GM23338 (cell line): ENCODE measurements at regions not wholly inside any gene's neighbourhood (a gene's known extent, or its start where the extent isn't known, plus 50 kb on each side); places are given as distances from the start of the nearest gene placed in this dataset.

Experiments
- ATAC-seq: fragments of 200-7000 bp; cut with Tn5 transposase; 3 replicates; pipeline ENCODE4 v1.9.1; 2020
- DNase-seq: peaks from one replicate; pipeline ENCODE4 v3.0.0-alpha.2; 2015; ENCODE audit warnings: low spot score
- H2AFZ ChIP-seq: fragments of 200-600 bp; sonication (generic); 2 replicates; pipeline ENCODE4 v1.8.0; 2016; ENCODE audit warnings: antibody characterized with exemption, mild to moderate bottlenecking, moderate library complexity
- H3F3A ChIP-seq: fragments of 200-600 bp; sonication (generic); replicated peaks from 2 replicates; pipeline ENCODE4 v1.8.0; 2017; ENCODE audit warnings: antibody characterized with exemption, mixed run types, low read depth
- H3K27ac ChIP-seq: fragments of 200-600 bp; sonication (generic); 2 replicates; pipeline ENCODE4 v1.6.1; 2016; ENCODE audit warnings: low read depth
- H3K27me3 ChIP-seq: fragments of 200-600 bp; sonication (generic); 2 replicates; pipeline ENCODE4 v1.8.0; 2016; ENCODE audit warnings: mild to moderate bottlenecking, mixed run types, moderate library complexity; ENCODE audit not compliant: insufficient read depth
- H3K36me3 ChIP-seq: fragments of 200-600 bp; sonication (generic); 2 replicates; pipeline ENCODE4 v1.8.0; 2016; ENCODE audit warnings: mild to moderate bottlenecking; ENCODE audit not compliant: insufficient read depth
- H3K4me1 ChIP-seq: fragments of 200-600 bp; sonication (generic); 2 replicates; pipeline ENCODE4 v1.8.0; 2016; ENCODE audit warnings: mild to moderate bottlenecking, moderate library complexity; ENCODE audit not compliant: insufficient read depth
- H3K4me2 ChIP-seq: fragments of 200-600 bp; sonication (generic); 2 replicates; pipeline ENCODE4 v1.7.1; 2017; ENCODE audit warnings: mixed run types
- H3K4me3 ChIP-seq: fragments of 200-600 bp; sonication (generic); 2 replicates; pipeline ENCODE4 v1.6.1; 2016; ENCODE audit warnings: mixed run types
- H3K79me2 ChIP-seq: fragments of 200-600 bp; sonication (generic); replicated peaks from 2 replicates; pipeline ENCODE4 v1.8.0; 2017; ENCODE audit warnings: mild to moderate bottlenecking; ENCODE audit not compliant: insufficient read depth
- H3K9me2 ChIP-seq: fragments of 200-600 bp; sonication (generic); 2 replicates; pipeline ENCODE4 v1.8.0; 2017; ENCODE audit not compliant: insufficient read depth
- H4K20me1 ChIP-seq: fragments of 200-600 bp; sonication (generic); replicated peaks from 2 replicates; pipeline ENCODE4 v1.8.0; 2017; ENCODE audit warnings: mild to moderate bottlenecking; ENCODE audit not compliant: insufficient read depth
- H3K27ac Mint-ChIP-seq: 2 replicates; pipeline ENCODE4 v1.8.0; 2020; ENCODE audit warnings: inconsistent platforms, mild to moderate bottlenecking, moderate library complexity, mixed read lengths
- H3K27me3 Mint-ChIP-seq: 3 replicates; pipeline ENCODE4 v1.8.0; 2022; ENCODE audit warnings: low read depth, mild to moderate bottlenecking, moderate library complexity, mixed read lengths, inconsistent platforms; ENCODE audit not compliant: insufficient read depth, poor library complexity
- H3K36me3 Mint-ChIP-seq: 3 replicates; pipeline ENCODE4 v1.8.0; 2021; ENCODE audit warnings: low read depth, mild to moderate bottlenecking, inconsistent platforms, moderate library complexity, mixed read lengths
- H3K4me1 Mint-ChIP-seq: 3 replicates; pipeline ENCODE4 v1.8.0; 2020; ENCODE audit warnings: mild to moderate bottlenecking, inconsistent platforms, mixed read lengths
- H3K4me3 Mint-ChIP-seq: 3 replicates; pipeline ENCODE4 v1.8.0; 2021; ENCODE audit warnings: moderate library complexity, mild to moderate bottlenecking, inconsistent platforms, mixed read lengths
- H3K9me3 Mint-ChIP-seq: 3 replicates; pipeline ENCODE4 v1.8.0; 2020; ENCODE audit warnings: moderate library complexity, mild to moderate bottlenecking, inconsistent platforms, mixed read lengths
- CREB1 ChIP-seq: fragments of 250-450 bp; sonication (Bioruptor Pico); IDR thresholded peaks from 2 replicates; pipeline ENCODE4 v1.5.0; 2020; ENCODE audit warnings: low read depth, mild to moderate bottlenecking, moderate library complexity
- EZH2 ChIP-seq: fragments of 200-600 bp; sonication (generic); IDR thresholded peaks from one replicate; pipeline ENCODE4 v1.8.0; 2017; ENCODE audit warnings: antibody characterized with exemption, mild to moderate bottlenecking, low read depth; ENCODE audit not compliant: unreplicated experiment
- EZH2phosphoT487 ChIP-seq: fragments of 200-600 bp; sonication (generic); IDR thresholded peaks from one replicate; pipeline ENCODE4 v1.8.1; 2018; ENCODE audit warnings: antibody characterized with exemption; ENCODE audit not compliant: unreplicated experiment
- JUNB ChIP-seq: IDR thresholded peaks from one replicate; pipeline ENCODE4 v1.6.1; 2016; ENCODE audit warnings: antibody characterized with exemption; ENCODE audit not compliant: unreplicated experiment
- NANOG ChIP-seq: IDR thresholded peaks from 2 replicates; pipeline ENCODE4 v1.6.1; 2016; ENCODE audit warnings: antibody characterized with exemption, borderline replicate concordance
- POLR2AphosphoS5 ChIP-seq: IDR thresholded peaks from 2 replicates; pipeline ENCODE4 v1.6.1; 2016; ENCODE audit warnings: antibody characterized with exemption, low read depth
- REST ChIP-seq: IDR thresholded peaks from one replicate; pipeline ENCODE4 v1.6.1; 2018; ENCODE audit warnings: antibody characterized with exemption; ENCODE audit not compliant: unreplicated experiment
- STAT1 ChIP-seq: IDR thresholded peaks from one replicate; pipeline ENCODE4 v1.6.1; 2016; ENCODE audit warnings: antibody characterized with exemption; ENCODE audit not compliant: unreplicated experiment
- ZNF114 ChIP-seq: fragments of 250-450 bp; sonication (Bioruptor Pico); IDR thresholded peaks from 2 replicates; pipeline ENCODE4 v1.5.0; 2020; ENCODE audit warnings: mild to moderate bottlenecking, moderate library complexity
- ZNF331 ChIP-seq: fragments of 250-450 bp; sonication (Bioruptor Pico); IDR thresholded peaks from 2 replicates; pipeline ENCODE4 v1.5.0; 2020; ENCODE audit warnings: low read depth, mild to moderate bottlenecking, moderate library complexity
- TF ChIP-seq, protein P1 (sequence below), 2 experiments: fragments of 200-600 bp in 1 of 2; sonication (generic) in 1 of 2; conservative IDR thresholded peaks; 2 replicates each; pipeline versions ENCODE4 v1.5.1 to v1.6.1; 2016 to 2017; ENCODE audit warnings: antibody characterized with exemption in 2 of 2, low read depth in 2 of 2, mild to moderate bottlenecking in 2 of 2, moderate library complexity in 1 of 2
- TF ChIP-seq, protein P2 (sequence below): IDR thresholded peaks from 2 replicates; pipeline ENCODE4 v1.6.1; 2016; ENCODE audit warnings: antibody characterized with exemption
- TF ChIP-seq, protein P3 (sequence below): fragments of 250-450 bp; sonication (Bioruptor Pico); IDR thresholded peaks from 2 replicates; pipeline ENCODE4 v1.5.0; 2020; ENCODE audit warnings: mild to moderate bottlenecking, moderate library complexity

- ATAC-seq = no peak
- H3K27ac Mint-ChIP-seq = no peak overlapping the region
- H3K27me3 Mint-ChIP-seq = no peaks in the 10 kb centered on the region
These were observed 755.0 kb upstream of the ZNF608 start for GRCh38 chr5:125501396-125501795.

More at GRCh38 chr5:125501396-125501795, 755.0 kb upstream of the ZNF608 start:
- Histone ChIP-seq H3K27me3 (no peaks in the 10 kb centered on the region), H4K20me1 (no peaks in the 10 kb centered on the region), H2AFZ (no peak overlapping the region), H3K9me2 (no peaks in the 10 kb centered on the region; the same call in 1 of the 2 replicates), H3K27ac (no peak overlapping the region), H3K79me2 (no peaks in the 10 kb centered on the region), H3K36me3 (no peaks in the 10 kb centered on the region), H3K4me3 (no peak overlapping the region), H3F3A (no peaks in the 10 kb centered on the region), H3K4me2 (no peak overlapping the region), H3K4me1 (peaks cover 15% of the 10 kb centered on the region; the same call in 1 of the 2 replicates)
- H3K36me3 Mint-ChIP-seq = no peaks in the 10 kb centered on the region
- TF ChIP-seq NANOG (no peak), ZNF331 (no peak), CREB1 (no peak), REST (no peak), JUNB (no peak), STAT1 (no peak), EZH2phosphoT487 (no peak), ZNF114 (CRISPR knock-in tag) (no peak), EZH2 (no peak), POLR2AphosphoS5 (no peak)
- TF ChIP-seq, protein P1, sequence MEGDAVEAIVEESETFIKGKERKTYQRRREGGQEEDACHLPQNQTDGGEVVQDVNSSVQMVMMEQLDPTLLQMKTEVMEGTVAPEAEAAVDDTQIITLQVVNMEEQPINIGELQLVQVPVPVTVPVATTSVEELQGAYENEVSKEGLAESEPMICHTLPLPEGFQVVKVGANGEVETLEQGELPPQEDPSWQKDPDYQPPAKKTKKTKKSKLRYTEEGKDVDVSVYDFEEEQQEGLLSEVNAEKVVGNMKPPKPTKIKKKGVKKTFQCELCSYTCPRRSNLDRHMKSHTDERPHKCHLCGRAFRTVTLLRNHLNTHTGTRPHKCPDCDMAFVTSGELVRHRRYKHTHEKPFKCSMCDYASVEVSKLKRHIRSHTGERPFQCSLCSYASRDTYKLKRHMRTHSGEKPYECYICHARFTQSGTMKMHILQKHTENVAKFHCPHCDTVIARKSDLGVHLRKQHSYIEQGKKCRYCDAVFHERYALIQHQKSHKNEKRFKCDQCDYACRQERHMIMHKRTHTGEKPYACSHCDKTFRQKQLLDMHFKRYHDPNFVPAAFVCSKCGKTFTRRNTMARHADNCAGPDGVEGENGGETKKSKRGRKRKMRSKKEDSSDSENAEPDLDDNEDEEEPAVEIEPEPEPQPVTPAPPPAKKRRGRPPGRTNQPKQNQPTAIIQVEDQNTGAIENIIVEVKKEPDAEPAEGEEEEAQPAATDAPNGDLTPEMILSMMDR (conservative IDR thresholded peaks at IDR 0.05; ENCODE audit: low read depth in 2 of 2) = no peak
- TF ChIP-seq, protein P2, sequence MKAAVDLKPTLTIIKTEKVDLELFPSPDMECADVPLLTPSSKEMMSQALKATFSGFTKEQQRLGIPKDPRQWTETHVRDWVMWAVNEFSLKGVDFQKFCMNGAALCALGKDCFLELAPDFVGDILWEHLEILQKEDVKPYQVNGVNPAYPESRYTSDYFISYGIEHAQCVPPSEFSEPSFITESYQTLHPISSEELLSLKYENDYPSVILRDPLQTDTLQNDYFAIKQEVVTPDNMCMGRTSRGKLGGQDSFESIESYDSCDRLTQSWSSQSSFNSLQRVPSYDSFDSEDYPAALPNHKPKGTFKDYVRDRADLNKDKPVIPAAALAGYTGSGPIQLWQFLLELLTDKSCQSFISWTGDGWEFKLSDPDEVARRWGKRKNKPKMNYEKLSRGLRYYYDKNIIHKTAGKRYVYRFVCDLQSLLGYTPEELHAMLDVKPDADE = no peak
- TF ChIP-seq, protein P3, sequence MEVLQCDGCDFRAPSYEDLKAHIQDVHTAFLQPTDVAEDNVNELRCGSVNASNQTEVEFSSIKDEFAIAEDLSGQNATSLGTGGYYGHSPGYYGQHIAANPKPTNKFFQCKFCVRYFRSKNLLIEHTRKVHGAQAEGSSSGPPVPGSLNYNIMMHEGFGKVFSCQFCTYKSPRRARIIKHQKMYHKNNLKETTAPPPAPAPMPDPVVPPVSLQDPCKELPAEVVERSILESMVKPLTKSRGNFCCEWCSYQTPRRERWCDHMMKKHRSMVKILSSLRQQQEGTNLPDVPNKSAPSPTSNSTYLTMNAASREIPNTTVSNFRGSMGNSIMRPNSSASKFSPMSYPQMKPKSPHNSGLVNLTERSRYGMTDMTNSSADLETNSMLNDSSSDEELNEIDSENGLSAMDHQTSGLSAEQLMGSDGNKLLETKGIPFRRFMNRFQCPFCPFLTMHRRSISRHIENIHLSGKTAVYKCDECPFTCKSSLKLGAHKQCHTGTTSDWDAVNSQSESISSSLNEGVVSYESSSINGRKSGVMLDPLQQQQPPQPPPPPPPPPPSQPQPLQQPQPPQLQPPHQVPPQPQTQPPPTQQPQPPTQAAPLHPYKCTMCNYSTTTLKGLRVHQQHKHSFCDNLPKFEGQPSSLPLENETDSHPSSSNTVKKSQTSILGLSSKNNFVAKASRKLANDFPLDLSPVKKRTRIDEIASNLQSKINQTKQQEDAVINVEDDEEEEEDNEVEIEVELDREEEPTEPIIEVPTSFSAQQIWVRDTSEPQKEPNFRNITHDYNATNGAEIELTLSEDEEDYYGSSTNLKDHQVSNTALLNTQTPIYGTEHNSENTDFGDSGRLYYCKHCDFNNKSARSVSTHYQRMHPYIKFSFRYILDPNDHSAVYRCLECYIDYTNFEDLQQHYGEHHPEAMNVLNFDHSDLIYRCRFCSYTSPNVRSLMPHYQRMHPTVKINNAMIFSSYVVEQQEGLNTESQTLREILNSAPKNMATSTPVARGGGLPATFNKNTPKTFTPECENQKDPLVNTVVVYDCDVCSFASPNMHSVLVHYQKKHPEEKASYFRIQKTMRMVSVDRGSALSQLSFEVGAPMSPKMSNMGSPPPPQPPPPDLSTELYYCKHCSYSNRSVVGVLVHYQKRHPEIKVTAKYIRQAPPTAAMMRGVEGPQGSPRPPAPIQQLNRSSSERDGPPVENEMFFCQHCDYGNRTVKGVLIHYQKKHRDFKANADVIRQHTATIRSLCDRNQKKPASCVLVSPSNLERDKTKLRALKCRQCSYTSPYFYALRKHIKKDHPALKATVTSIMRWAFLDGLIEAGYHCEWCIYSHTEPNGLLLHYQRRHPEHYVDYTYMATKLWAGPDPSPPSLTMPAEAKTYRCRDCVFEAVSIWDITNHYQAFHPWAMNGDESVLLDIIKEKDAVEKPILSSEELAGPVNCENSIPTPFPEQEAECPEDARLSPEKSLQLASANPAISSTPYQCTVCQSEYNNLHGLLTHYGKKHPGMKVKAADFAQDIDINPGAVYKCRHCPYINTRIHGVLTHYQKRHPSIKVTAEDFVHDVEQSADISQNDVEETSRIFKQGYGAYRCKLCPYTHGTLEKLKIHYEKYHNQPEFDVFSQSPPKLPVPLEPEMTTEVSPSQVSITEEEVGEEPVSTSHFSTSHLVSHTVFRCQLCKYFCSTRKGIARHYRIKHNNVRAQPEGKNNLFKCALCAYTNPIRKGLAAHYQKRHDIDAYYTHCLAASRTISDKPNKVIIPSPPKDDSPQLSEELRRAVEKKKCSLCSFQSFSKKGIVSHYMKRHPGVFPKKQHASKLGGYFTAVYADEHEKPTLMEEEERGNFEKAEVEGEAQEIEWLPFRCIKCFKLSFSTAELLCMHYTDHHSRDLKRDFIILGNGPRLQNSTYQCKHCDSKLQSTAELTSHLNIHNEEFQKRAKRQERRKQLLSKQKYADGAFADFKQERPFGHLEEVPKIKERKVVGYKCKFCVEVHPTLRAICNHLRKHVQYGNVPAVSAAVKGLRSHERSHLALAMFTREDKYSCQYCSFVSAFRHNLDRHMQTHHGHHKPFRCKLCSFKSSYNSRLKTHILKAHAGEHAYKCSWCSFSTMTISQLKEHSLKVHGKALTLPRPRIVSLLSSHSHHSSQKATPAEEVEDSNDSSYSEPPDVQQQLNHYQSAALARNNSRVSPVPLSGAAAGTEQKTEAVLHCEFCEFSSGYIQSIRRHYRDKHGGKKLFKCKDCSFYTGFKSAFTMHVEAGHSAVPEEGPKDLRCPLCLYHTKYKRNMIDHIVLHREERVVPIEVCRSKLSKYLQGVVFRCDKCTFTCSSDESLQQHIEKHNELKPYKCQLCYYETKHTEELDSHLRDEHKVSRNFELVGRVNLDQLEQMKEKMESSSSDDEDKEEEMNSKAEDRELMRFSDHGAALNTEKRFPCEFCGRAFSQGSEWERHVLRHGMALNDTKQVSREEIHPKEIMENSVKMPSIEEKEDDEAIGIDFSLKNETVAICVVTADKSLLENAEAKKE (CRISPR knock-in tag) = no peak
- peaks cover 16% of the 10 kb centered on the region for H3K4me1 Mint-ChIP-seq
- no peak for DNase-seq
- H3K4me3 Mint-ChIP-seq = no peak overlapping the region
- H3K9me3 Mint-ChIP-seq = no peaks in the 10 kb centered on the region
